ENCODE measurements at regions not wholly inside any gene's neighbourhood (a gene's known extent, or its start where the extent isn't known, plus 50 kb on each side); places are given as distances from the start of the nearest gene placed in this dataset.

- no peak overlapping the region for H3K4me3 ChIP-seq (ENCODE audit: low read length)
- TF ChIP-seq, protein P1, sequence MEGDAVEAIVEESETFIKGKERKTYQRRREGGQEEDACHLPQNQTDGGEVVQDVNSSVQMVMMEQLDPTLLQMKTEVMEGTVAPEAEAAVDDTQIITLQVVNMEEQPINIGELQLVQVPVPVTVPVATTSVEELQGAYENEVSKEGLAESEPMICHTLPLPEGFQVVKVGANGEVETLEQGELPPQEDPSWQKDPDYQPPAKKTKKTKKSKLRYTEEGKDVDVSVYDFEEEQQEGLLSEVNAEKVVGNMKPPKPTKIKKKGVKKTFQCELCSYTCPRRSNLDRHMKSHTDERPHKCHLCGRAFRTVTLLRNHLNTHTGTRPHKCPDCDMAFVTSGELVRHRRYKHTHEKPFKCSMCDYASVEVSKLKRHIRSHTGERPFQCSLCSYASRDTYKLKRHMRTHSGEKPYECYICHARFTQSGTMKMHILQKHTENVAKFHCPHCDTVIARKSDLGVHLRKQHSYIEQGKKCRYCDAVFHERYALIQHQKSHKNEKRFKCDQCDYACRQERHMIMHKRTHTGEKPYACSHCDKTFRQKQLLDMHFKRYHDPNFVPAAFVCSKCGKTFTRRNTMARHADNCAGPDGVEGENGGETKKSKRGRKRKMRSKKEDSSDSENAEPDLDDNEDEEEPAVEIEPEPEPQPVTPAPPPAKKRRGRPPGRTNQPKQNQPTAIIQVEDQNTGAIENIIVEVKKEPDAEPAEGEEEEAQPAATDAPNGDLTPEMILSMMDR (conservative IDR thresholded peaks at IDR 0.05; ENCODE audit: low read depth, low read length): no peak
- DNase-seq (ENCODE audit: low read depth): no peak
Observed at GRCh38 chr10:123584419-123584775, 81.8 kb upstream of the GPR26 start.

DNA sequence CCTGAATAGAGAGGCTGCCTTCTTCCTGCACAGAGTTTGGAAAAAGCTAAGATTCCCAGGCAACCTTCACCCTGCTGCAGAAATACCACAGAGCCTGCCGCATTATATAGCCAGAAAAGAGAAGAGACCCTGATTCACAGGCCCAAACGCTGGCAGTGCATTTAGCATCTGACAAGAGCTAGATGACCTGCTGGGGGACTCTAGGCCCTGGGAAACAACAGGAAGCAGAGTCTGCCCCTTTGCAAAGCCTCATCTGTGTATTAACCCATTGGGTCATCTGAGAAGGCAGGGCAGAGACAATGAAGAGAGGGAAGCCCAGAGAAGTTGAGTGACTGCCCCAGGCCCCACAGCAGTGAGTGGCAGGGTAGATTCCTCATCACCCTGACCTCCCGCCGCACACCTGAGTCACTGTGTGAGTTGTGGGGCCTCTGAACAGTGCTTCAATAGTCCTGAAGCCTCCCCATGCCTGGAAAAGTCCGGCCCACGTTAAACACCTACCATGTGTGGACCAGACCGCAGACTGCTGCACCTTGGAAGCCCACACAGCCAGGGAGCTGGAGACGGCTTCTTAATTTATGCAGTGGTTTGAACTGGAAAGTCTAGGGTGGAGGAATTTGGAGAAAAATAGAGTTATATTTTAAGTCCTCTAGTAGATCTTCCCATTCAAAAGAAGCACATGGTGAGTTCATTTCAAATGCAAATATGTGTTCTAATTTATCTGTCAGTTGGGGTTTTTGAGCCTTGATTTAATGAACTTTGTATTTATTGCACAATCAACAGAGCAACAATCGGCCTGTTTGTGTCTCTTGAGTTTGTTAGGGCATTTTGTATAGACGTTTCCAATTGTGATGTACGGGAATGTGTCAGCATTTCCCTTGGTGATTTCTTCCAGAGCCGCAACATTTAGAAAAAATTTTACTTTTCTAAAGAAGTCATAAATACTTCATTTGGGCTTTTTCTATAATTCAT, 80.4 kb upstream of the GPR26 start:
- TF ChIP-seq, protein P1 (conservative IDR thresholded peaks at IDR 0.05; ENCODE audit: low read depth, low read length): no peak
- no peak for DNase-seq (ENCODE audit: low read depth)
- no peak overlapping the region for H3K4me3 ChIP-seq (ENCODE audit: low read length)

DNA sequence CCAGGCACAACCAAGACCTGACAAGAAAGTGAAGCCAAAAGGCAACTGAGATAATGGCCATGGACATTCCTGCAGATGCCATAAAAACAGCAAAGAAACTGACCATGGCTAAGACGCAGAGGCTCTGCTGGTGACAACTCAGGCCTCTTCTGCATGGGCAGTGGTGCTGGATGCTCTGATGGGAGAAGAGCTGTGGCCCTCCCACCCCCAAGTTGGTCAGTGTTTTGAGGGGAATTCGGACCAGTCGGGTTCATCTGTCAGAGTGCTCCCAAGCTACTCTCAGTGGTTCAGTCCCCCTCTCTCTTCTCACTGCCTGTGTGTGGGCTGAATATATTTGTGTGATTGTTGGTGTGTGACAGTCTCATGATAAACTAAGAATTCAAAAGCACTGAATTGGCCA, 79.0 kb upstream of the GPR26 start:
- TF ChIP-seq, protein P1 (conservative IDR thresholded peaks at IDR 0.05; ENCODE audit: low read depth, low read length): no peak
- DNase-seq (ENCODE audit: low read depth): no peak
- H3K4me3 ChIP-seq (ENCODE audit: low read length): no peak overlapping the region

DNA sequence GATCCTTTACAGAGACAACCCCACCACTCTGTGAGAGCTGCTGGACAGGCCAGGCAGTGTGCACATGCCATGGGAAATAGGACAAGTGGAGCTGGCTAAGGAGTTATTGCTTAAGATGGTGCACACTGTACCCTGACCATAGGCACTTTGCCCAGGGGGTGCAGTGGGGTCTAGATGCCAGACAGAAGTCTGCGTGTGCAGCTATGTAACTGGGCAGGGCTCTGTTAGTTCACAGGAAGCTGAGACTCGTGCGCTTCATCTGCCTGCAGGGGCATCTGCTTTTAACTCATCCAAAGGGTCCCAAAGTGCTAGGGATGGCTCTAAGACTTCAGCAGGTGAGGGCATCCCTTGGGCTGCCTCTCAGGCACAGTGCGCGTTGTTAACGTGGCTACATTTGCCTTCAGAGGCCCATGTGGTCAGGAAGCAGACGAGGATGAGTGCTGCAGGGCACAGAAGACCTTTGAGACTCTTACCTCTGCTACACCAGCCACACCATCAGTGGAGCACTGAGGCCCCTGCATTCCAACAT, 77.7 kb upstream of the GPR26 start:
- no peak overlapping the region for H3K4me3 ChIP-seq (ENCODE audit: low read length)
- TF ChIP-seq, protein P1 (conservative IDR thresholded peaks at IDR 0.05; ENCODE audit: low read depth, low read length): no peak
- DNase-seq (ENCODE audit: low read depth): no peak

DNA sequence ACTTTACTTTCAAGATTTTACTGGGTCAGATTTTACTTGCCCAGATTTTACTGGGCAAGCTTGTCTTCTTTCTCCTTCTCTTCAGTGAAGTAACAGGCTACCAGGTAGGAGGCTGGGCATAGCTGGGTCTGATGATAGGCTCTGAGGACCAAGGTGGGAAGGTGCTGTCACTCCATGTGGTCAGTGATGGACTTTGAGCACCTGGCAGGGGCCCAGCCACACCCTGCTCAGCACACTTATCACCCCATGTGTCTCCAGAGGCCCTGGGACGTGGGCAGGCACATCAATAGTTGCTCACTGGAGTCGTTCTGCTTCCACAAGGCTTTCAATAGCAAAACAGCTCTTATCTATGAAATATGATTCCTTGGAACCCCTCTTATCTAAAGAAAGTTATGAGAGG, 70.5 kb upstream of the GPR26 start:
- DNase-seq (ENCODE audit: low read depth): no peak
- TF ChIP-seq, protein P1 (conservative IDR thresholded peaks at IDR 0.05; ENCODE audit: low read depth, low read length): no peak
- H3K4me3 ChIP-seq (ENCODE audit: low read length): no peak overlapping the region

GRCh38 chr10:123597676-123598075, 68.5 kb upstream of the GPR26 start:
- no peak for DNase-seq (ENCODE audit: low read depth)
- no peak overlapping the region for H3K4me3 ChIP-seq (ENCODE audit: low read length)
- TF ChIP-seq, protein P1 (conservative IDR thresholded peaks at IDR 0.05; ENCODE audit: low read depth, low read length): no peak
